Caco-2 (cell line): ENCODE measurements at regions not wholly inside any gene's neighbourhood (a gene's known extent, or its start where the extent isn't known, plus 50 kb on each side); places are given as distances from the start of the nearest gene placed in this dataset.

ENCODE experiments used
- BruUV-seq: library from RNA; stranded (reverse); fragments of 400-500 nt; replicated peaks from 2 replicates; lab custom pipeline; 2021; lab: Mats Ljungman, UMichigan
- CTCF ChIA-PET: fragments of 300-600 bp; sonication (Branson Sonifier 250); formaldehyde crosslinking; loops from one replicate; lab custom pipeline; 2022; ENCODE audit warnings: antibody characterized with exemption; lab: Charles Lee
- POLR2A ChIA-PET: fragments of 300-600 bp; sonication (Branson Sonifier 250); formaldehyde crosslinking; loops from one replicate; lab custom pipeline; 2022; ENCODE audit warnings: antibody characterized with exemption; lab: Charles Lee
- DNase-seq, 2 experiments: peaks; one replicate each; pipeline versions ENCODE4 v3.0.0 to v3.0.0-alpha.2; 2020 to 2022
- H3K27me3 ChIP-seq: replicated peaks from 2 replicates; pipeline ENCODE4 v1.6.0; 2011; ENCODE audit warnings: low read length; ENCODE audit not compliant: control insufficient read depth, insufficient read depth
- H3K36me3 ChIP-seq: 2 replicates; pipeline ENCODE4 v1.5.1; 2011; ENCODE audit warnings: low read length; ENCODE audit not compliant: control insufficient read depth, insufficient read depth
- H3K4me1 ChIP-seq: fragments of 250-450 bp; sonication (Bioruptor Pico); 2 replicates; pipeline ENCODE4 v1.5.1; 2020; ENCODE audit warnings: mild to moderate bottlenecking
- H3K4me3 ChIP-seq: 2 replicates; pipeline ENCODE4 v1.5.1; 2011; ENCODE audit warnings: low read depth, mild to moderate bottlenecking, control low read depth, low read length
- H3K9me3 ChIP-seq: fragments of 250-450 bp; sonication (Bioruptor Pico); 2 replicates; pipeline ENCODE4 v1.5.1; 2020; ENCODE audit warnings: mild to moderate bottlenecking, moderate library complexity
- H3K27ac Mint-ChIP-seq: one replicate; pipeline ENCODE4 v1.8.0; 2022; ENCODE audit warnings: mixed read lengths; ENCODE audit not compliant: unreplicated experiment
- H3K27me3 Mint-ChIP-seq: one replicate; pipeline ENCODE4 v1.8.0; 2022; ENCODE audit warnings: mixed read lengths; ENCODE audit not compliant: insufficient read depth, unreplicated experiment
- H3K36me3 Mint-ChIP-seq: one replicate; pipeline ENCODE4 v1.8.0; 2022; ENCODE audit warnings: mild to moderate bottlenecking, mixed read lengths; ENCODE audit not compliant: insufficient read depth, unreplicated experiment
- H3K4me1 Mint-ChIP-seq: one replicate; pipeline ENCODE4 v1.8.0; 2022; ENCODE audit warnings: low read depth, mixed read lengths; ENCODE audit not compliant: unreplicated experiment
- H3K4me3 Mint-ChIP-seq: one replicate; pipeline ENCODE4 v1.8.0; 2022; ENCODE audit warnings: mild to moderate bottlenecking, moderate library complexity, mixed read lengths; ENCODE audit not compliant: unreplicated experiment
- H3K9me3 Mint-ChIP-seq: one replicate; pipeline ENCODE4 v1.8.0; 2022; ENCODE audit warnings: mixed read lengths; ENCODE audit not compliant: unreplicated experiment
- intact Hi-C: fragments of 100-400 bp; cut with micrococcal nuclease; formaldehyde crosslinking; loops from one replicate; pipeline ENCODE4 v1.10.0; 2022; ENCODE audit not compliant: unreplicated experiment
- TF ChIP-seq, protein P1 (sequence below), 2 experiments: fragments of 200-600 bp in 1 of 2; IDR thresholded peaks; 1 replicate in 1 of 2; 2 replicates in 1 of 2; pipeline versions ENCODE4 v1.5.1 to v1.8.0; 2011 to 2022; ENCODE audit warnings: antibody characterized with exemption in 1 of 2, control low read depth in 1 of 2, inconsistent platforms in 1 of 2, low read depth in 1 of 2, low read length in 1 of 2, mild to moderate bottlenecking in 1 of 2, moderate library complexity in 1 of 2; ENCODE audit not compliant: insufficient read depth in 1 of 2, severe bottlenecking in 1 of 2, unreplicated experiment in 1 of 2

DNA sequence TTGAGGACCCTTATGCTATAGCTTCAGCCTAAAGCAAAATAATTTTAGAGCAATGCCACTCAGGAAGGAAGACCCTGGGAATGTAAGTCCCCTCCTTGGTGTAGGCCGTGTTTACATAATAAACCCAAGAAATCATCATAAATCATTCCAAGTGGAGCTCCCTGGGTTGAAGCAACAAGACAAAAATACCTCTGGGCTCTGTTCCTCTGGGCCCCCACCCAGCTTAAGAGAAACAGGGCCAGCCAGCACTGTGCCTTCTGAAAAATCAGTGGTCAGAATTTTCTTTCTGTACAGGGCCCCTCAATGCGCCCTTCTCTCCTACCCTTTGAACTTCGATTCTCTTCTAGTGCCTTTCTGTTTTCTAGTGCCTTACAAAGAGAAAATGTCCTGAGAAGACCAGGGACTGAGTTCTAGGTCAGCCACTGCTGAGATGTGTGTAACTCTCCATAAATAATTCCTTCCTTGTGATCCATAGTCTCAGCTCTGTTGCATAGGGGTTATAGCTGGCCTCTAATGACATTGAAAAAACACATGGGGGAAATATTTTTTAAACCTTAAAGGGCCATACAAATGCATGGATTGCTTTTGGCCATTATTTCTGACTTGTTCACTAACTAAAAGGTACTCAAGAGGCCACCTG is 101.0 kb downstream of the ADRB2 start:
- no peaks in the 10 kb centered on the region for H3K9me3 ChIP-seq
- no peaks in the 10 kb centered on the region for H3K4me1 ChIP-seq
- intact Hi-C loops: no loop called here
- Mint-ChIP-seq H3K36me3 (no peaks in the 10 kb centered on the region), H3K9me3 (no peaks in the 10 kb centered on the region), H3K4me1 (no peaks in the 10 kb centered on the region), H3K27me3 (peaks cover 8% of the 10 kb centered on the region), H3K4me3 (no peak overlapping the region), H3K27ac (no peak overlapping the region)
- CTCF ChIA-PET: no interaction called here
- no peak overlapping the region for H3K4me3 ChIP-seq
- H3K27me3 ChIP-seq: no peaks in the 10 kb centered on the region
- TF ChIP-seq, protein P1, sequence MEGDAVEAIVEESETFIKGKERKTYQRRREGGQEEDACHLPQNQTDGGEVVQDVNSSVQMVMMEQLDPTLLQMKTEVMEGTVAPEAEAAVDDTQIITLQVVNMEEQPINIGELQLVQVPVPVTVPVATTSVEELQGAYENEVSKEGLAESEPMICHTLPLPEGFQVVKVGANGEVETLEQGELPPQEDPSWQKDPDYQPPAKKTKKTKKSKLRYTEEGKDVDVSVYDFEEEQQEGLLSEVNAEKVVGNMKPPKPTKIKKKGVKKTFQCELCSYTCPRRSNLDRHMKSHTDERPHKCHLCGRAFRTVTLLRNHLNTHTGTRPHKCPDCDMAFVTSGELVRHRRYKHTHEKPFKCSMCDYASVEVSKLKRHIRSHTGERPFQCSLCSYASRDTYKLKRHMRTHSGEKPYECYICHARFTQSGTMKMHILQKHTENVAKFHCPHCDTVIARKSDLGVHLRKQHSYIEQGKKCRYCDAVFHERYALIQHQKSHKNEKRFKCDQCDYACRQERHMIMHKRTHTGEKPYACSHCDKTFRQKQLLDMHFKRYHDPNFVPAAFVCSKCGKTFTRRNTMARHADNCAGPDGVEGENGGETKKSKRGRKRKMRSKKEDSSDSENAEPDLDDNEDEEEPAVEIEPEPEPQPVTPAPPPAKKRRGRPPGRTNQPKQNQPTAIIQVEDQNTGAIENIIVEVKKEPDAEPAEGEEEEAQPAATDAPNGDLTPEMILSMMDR (IDR thresholded peaks at IDR 0.05; ENCODE audit: insufficient read depth in 1 of 2, low read depth in 1 of 2, low read length in 1 of 2, severe bottlenecking in 1 of 2, unreplicated experiment in 1 of 2): no peak
- POLR2A ChIA-PET: no interaction called here
- H3K36me3 ChIP-seq: no peaks in the 10 kb centered on the region
- no peak for DNase-seq
- no TSS peak for BruUV-seq

- Mint-ChIP-seq H3K9me3 (no peaks in the 10 kb centered on the region), H3K27ac (no peak overlapping the region), H3K36me3 (no peaks in the 10 kb centered on the region), H3K27me3 (peaks cover 7% of the 10 kb centered on the region), H3K4me1 (no peaks in the 10 kb centered on the region), H3K4me3 (no peak overlapping the region)
- H3K4me3 ChIP-seq: no peak overlapping the region
- DNase-seq: no peak
- TF ChIP-seq, protein P1 (IDR thresholded peaks at IDR 0.05; ENCODE audit: insufficient read depth in 1 of 2, low read depth in 1 of 2, low read length in 1 of 2, severe bottlenecking in 1 of 2, unreplicated experiment in 1 of 2): no peak
- no peaks in the 10 kb centered on the region for H3K9me3 ChIP-seq
- H3K4me1 ChIP-seq: no peaks in the 10 kb centered on the region
- BruUV-seq: no TSS peak
- POLR2A ChIA-PET: no interaction called here
- CTCF ChIA-PET: no interaction called here
- intact Hi-C loops: no loop called here
- no peaks in the 10 kb centered on the region for H3K27me3 ChIP-seq
- H3K36me3 ChIP-seq: no peaks in the 10 kb centered on the region
Observed at GRCh38 chr5:148928141-148928540, 101.7 kb downstream of the ADRB2 start.

- Mint-ChIP-seq H3K4me3 (no peak overlapping the region), H3K9me3 (no peaks in the 10 kb centered on the region), H3K36me3 (no peaks in the 10 kb centered on the region), H3K27me3 (peaks cover 6% of the 10 kb centered on the region), H3K27ac (no peak overlapping the region), H3K4me1 (no peaks in the 10 kb centered on the region)
- no peaks in the 10 kb centered on the region for H3K4me1 ChIP-seq
- H3K9me3 ChIP-seq: no peaks in the 10 kb centered on the region
- POLR2A ChIA-PET: no interaction called here
- H3K27me3 ChIP-seq: no peaks in the 10 kb centered on the region
- H3K4me3 ChIP-seq: no peak overlapping the region
- TF ChIP-seq, protein P1 (IDR thresholded peaks at IDR 0.05; ENCODE audit: insufficient read depth in 1 of 2, low read depth in 1 of 2, low read length in 1 of 2, severe bottlenecking in 1 of 2, unreplicated experiment in 1 of 2): no peak
- no TSS peak for BruUV-seq
- no peaks in the 10 kb centered on the region for H3K36me3 ChIP-seq
- intact Hi-C loops: no loop called here
- DNase-seq: no peak
- CTCF ChIA-PET: no interaction called here
Observed at GRCh38 chr5:148931453-148932057, 105.1 kb downstream of the ADRB2 start.
